SK-N-SH (cell line): ENCODE measurements at regions not wholly inside any gene's neighbourhood (a gene's known extent, or its start where the extent isn't known, plus 50 kb on each side); places are given as distances from the start of the nearest gene placed in this dataset.

Experiments
- CTCF ChIA-PET: fragments of 300-600, 350-600 bp; formaldehyde crosslinking; extraction: SDS; loops from one replicate; lab custom pipeline; 2021; lab: Yijun Ruan, JAX
- POLR2A ChIA-PET: fragments of 350-600 bp; sonication (Branson Sonifier 250); formaldehyde crosslinking; extraction: SDS; loops from one replicate; lab custom pipeline; 2020; ENCODE audit warnings: antibody characterized with exemption, inconsistent platforms; lab: Yijun Ruan, JAX
- DNase-seq: peaks from one replicate; pipeline ENCODE4 v3.0.0; 2012
- H2AFZ ChIP-seq: fragments of 200-600 bp; sonication (generic); 2 replicates; pipeline ENCODE4 v1.8.1; 2016; ENCODE audit warnings: antibody characterized with exemption, mild to moderate bottlenecking, low read depth
- H3F3A ChIP-seq: fragments of 200-600 bp; sonication (generic); replicated peaks from 2 replicates; pipeline ENCODE3; 2016; ENCODE audit warnings: antibody characterized with exemption, mild to moderate bottlenecking; ENCODE audit not compliant: insufficient read depth
- H3K27ac ChIP-seq, 2 experiments: fragments of 200-500 bp in 1 of 2; fragments of 200-600 bp in 1 of 2; sonication (Bioruptor generic) in 1 of 2; sonication (generic), shearing (Covaris generic) in 1 of 2; 2 replicates each; pipeline versions ENCODE4 v1.5.1 to v1.6.1; 2014 to 2016; ENCODE audit warnings: low read depth in 2 of 2, inconsistent platforms in 1 of 2, low read length in 1 of 2, mild to moderate bottlenecking in 1 of 2, mixed read lengths in 1 of 2
- H3K27me3 ChIP-seq: fragments of 200-600 bp; sonication (generic), shearing (Covaris generic); 2 replicates; pipeline ENCODE4 v1.6.1; 2016; ENCODE audit warnings: mixed run types; ENCODE audit not compliant: insufficient read depth
- H3K36me3 ChIP-seq, 2 experiments: fragments of 200-500 bp in 1 of 2; fragments of 200-600 bp in 1 of 2; sonication (Bioruptor generic) in 1 of 2; sonication (generic) in 1 of 2; replicated peaks in 1 of 2; 2 replicates each; pipeline versions ENCODE3 to v1.5.1; 2014 to 2016; ENCODE audit warnings: low read length in 1 of 2, mild to moderate bottlenecking in 1 of 2; ENCODE audit not compliant: insufficient read depth in 2 of 2, control insufficient read depth in 1 of 2
- H3K4me1 ChIP-seq, 2 experiments: fragments of 200-500 bp in 1 of 2; fragments of 200-600 bp in 1 of 2; sonication (Bioruptor generic) in 1 of 2; sonication (generic), shearing (Covaris generic) in 1 of 2; 2 replicates each; pipeline versions ENCODE4 v1.5.1 to v1.6.1; 2014 to 2016; ENCODE audit warnings: low read depth in 1 of 2, low read length in 1 of 2, mixed run types in 1 of 2; ENCODE audit not compliant: insufficient read depth in 2 of 2, control insufficient read depth in 1 of 2
- H3K4me2 ChIP-seq: fragments of 200-600 bp; sonication (generic), shearing (Covaris generic); 2 replicates; pipeline ENCODE4 v1.6.1; 2017; ENCODE audit warnings: mixed run types
- H3K4me3 ChIP-seq, 2 experiments: fragments of 200-500 bp in 1 of 2; fragments of 200-600 bp in 1 of 2; sonication (Bioruptor generic) in 1 of 2; sonication (generic), shearing (Covaris generic) in 1 of 2; 2 replicates each; pipeline versions ENCODE4 v1.5.1 to v1.8.1; 2014 to 2016; ENCODE audit warnings: low read depth in 2 of 2, inconsistent platforms in 1 of 2, low read length in 1 of 2, mild to moderate bottlenecking in 1 of 2, mixed read lengths in 1 of 2, moderate library complexity in 1 of 2
- H3K79me2 ChIP-seq: fragments of 200-600 bp; sonication (generic); 2 replicates; pipeline ENCODE4 v1.8.1; 2017; ENCODE audit warnings: mild to moderate bottlenecking; ENCODE audit not compliant: insufficient read depth
- H3K9ac ChIP-seq: fragments of 200-600 bp; sonication (generic); 2 replicates; pipeline ENCODE4 v1.6.1; 2017; ENCODE audit warnings: mixed run types
- H3K9me2 ChIP-seq: fragments of 200-600 bp; sonication (generic); 2 replicates; pipeline ENCODE4 v1.6.1; 2017; ENCODE audit warnings: mixed run types
- H3K9me3 ChIP-seq: fragments of 200-600 bp; sonication (generic); 2 replicates; pipeline ENCODE4 v1.6.1; 2017; ENCODE audit warnings: mixed run types, mild to moderate bottlenecking, moderate library complexity
- H4K20me1 ChIP-seq: fragments of 200-600 bp; sonication (generic); 2 replicates; pipeline ENCODE4 v1.6.1; 2017; ENCODE audit warnings: mild to moderate bottlenecking, mixed run types; ENCODE audit not compliant: insufficient read depth
- CHD2 ChIP-seq: fragments of 150-350 bp; IDR thresholded peaks from 2 replicates; pipeline ENCODE4 v1.6.1; 2018; ENCODE audit warnings: low read length; ENCODE audit not compliant: partially characterized antibody
- ELF1 ChIP-seq: IDR thresholded peaks from 2 replicates; pipeline ENCODE4 v1.4.0; 2012
- EZH2phosphoT487 ChIP-seq: fragments of 200-600 bp; sonication (generic); IDR thresholded peaks from 2 replicates; pipeline ENCODE4 v1.6.1; 2017; ENCODE audit warnings: low read depth, mixed run types, mild to moderate bottlenecking, antibody characterized with exemption, moderate library complexity, borderline replicate concordance
- FOSL2 ChIP-seq: IDR thresholded peaks from 2 replicates; pipeline ENCODE4 v1.4.0; 2012; ENCODE audit warnings: low read depth, mild to moderate bottlenecking, moderate library complexity, borderline replicate concordance
- FOXJ3 ChIP-seq: sonication (generic); formaldehyde crosslinking; IDR thresholded peaks from 2 replicates; pipeline ENCODE4 v1.5.1; 2020; ENCODE audit warnings: mild to moderate bottlenecking, missing genetic modification reagents
- JUND ChIP-seq: IDR thresholded peaks from 2 replicates; pipeline ENCODE4 v1.4.0; 2012
- NFIC ChIP-seq: IDR thresholded peaks from 2 replicates; pipeline ENCODE4 v1.4.0; 2012; ENCODE audit warnings: borderline replicate concordance
- NRF1 ChIP-seq: IDR thresholded peaks from 2 replicates; pipeline ENCODE4 v1.6.1; 2012; ENCODE audit warnings: low read depth, mild to moderate bottlenecking, low read length
- POLR2AphosphoS5 ChIP-seq: IDR thresholded peaks from 2 replicates; pipeline ENCODE4 v1.6.1; 2012; ENCODE audit warnings: low read depth, low read length
- SIN3A ChIP-seq: IDR thresholded peaks from 2 replicates; pipeline ENCODE4 v1.6.1; 2012; ENCODE audit warnings: low read depth, mild to moderate bottlenecking, low read length, moderate library complexity, borderline replicate concordance
- TAF1 ChIP-seq: IDR thresholded peaks from 2 replicates; pipeline ENCODE4 v1.6.1; 2012; ENCODE audit warnings: low read depth, mild to moderate bottlenecking, low read length, moderate library complexity, borderline replicate concordance
- TCF12 ChIP-seq: IDR thresholded peaks from 2 replicates; pipeline ENCODE4 v1.4.0; 2012
- TEAD4 ChIP-seq: IDR thresholded peaks from 2 replicates; pipeline ENCODE4 v1.4.0; 2012; ENCODE audit warnings: mild to moderate bottlenecking, borderline replicate concordance; ENCODE audit not compliant: insufficient read depth
- WGBS: methylation state at CpG from one replicate; pipeline ENCODE4 v1.1.6; 2017; ENCODE audit warnings: low lambda C conversion rate; 5-methylcytosine and 5-hydroxymethylcytosine counted together
- TF ChIP-seq, protein P1 (sequence below): IDR thresholded peaks from 2 replicates; pipeline ENCODE4 v1.4.0; 2012; ENCODE audit warnings: low read depth, borderline replicate concordance
- TF ChIP-seq, protein P2 (sequence below): IDR thresholded peaks from 2 replicates; pipeline ENCODE4 v1.6.1; 2012; ENCODE audit warnings: mild to moderate bottlenecking, low read depth, low read length, moderate library complexity
- TF ChIP-seq, protein P3 (sequence below): IDR thresholded peaks from 2 replicates; pipeline ENCODE4 v1.4.0; 2012; ENCODE audit warnings: low read depth, borderline replicate concordance
- TF ChIP-seq, protein P4 (sequence below): fragments of 150-350 bp; IDR thresholded peaks from 2 replicates; pipeline ENCODE4 v1.6.1; 2016; ENCODE audit warnings: mild to moderate bottlenecking, low read depth, low read length
- TF ChIP-seq, protein P5 (sequence below): fragments of 150-350 bp; IDR thresholded peaks from 2 replicates; pipeline ENCODE4 v1.6.1; 2017; ENCODE audit warnings: antibody characterized with exemption, low read length, low read depth, borderline replicate concordance
- TF ChIP-seq, protein P6 (sequence below): fragments of 200-600 bp; sonication (generic); IDR thresholded peaks from 2 replicates; pipeline ENCODE4 v1.6.1; 2017; ENCODE audit warnings: antibody characterized with exemption, mild to moderate bottlenecking, moderate library complexity

DNA sequence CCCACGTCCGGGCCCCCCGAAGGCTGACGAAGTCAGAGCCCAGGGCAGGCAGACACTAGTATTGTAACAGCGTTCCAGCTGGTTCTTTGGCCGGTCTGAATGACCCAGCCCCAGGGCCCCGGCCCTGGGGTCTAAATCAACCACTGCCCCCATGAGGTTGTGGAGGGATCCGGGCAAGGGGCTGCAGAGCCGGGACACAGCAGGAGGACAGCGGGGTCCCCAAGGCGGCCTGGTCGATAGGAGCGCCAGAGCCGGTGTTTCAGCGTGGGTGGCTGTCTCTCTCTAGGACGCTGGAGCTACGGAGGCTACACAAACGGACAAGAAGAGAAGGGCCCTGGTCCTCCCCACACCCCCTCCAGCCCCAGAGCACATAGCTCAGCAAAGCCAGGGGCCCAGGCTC, 101.8 kb downstream of the RBFOX3 start:
- Histone ChIP-seq H3K4me3 (no peak overlapping the region), H3K4me2 (no peak overlapping the region), H3K27ac (no peak overlapping the region), H3K4me1 (no peaks in the 10 kb centered on the region; a peak in 1 of 4 replicates)
- 75% methylated on average over 17 of the region's 18 CpGs for WGBS
- POLR2A ChIA-PET, result no interaction called here
- TF ChIP-seq, protein P1, sequence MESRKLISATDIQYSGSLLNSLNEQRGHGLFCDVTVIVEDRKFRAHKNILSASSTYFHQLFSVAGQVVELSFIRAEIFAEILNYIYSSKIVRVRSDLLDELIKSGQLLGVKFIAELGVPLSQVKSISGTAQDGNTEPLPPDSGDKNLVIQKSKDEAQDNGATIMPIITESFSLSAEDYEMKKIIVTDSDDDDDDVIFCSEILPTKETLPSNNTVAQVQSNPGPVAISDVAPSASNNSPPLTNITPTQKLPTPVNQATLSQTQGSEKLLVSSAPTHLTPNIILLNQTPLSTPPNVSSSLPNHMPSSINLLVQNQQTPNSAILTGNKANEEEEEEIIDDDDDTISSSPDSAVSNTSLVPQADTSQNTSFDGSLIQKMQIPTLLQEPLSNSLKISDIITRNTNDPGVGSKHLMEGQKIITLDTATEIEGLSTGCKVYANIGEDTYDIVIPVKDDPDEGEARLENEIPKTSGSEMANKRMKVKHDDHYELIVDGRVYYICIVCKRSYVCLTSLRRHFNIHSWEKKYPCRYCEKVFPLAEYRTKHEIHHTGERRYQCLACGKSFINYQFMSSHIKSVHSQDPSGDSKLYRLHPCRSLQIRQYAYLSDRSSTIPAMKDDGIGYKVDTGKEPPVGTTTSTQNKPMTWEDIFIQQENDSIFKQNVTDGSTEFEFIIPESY, result no peak
- TF ChIP-seq TEAD4 (no peak), NFIC (no peak), EZH2phosphoT487 (no peak), TCF12 (no peak), FOSL2 (no peak), ELF1 (no peak), NRF1 (no peak), JUND (no peak), POLR2AphosphoS5 (no peak), TAF1 (no peak), FOXJ3 (CRISPR knock-in tag) (no peak), CHD2 (no peak), SIN3A (no peak)
- TF ChIP-seq, protein P2, sequence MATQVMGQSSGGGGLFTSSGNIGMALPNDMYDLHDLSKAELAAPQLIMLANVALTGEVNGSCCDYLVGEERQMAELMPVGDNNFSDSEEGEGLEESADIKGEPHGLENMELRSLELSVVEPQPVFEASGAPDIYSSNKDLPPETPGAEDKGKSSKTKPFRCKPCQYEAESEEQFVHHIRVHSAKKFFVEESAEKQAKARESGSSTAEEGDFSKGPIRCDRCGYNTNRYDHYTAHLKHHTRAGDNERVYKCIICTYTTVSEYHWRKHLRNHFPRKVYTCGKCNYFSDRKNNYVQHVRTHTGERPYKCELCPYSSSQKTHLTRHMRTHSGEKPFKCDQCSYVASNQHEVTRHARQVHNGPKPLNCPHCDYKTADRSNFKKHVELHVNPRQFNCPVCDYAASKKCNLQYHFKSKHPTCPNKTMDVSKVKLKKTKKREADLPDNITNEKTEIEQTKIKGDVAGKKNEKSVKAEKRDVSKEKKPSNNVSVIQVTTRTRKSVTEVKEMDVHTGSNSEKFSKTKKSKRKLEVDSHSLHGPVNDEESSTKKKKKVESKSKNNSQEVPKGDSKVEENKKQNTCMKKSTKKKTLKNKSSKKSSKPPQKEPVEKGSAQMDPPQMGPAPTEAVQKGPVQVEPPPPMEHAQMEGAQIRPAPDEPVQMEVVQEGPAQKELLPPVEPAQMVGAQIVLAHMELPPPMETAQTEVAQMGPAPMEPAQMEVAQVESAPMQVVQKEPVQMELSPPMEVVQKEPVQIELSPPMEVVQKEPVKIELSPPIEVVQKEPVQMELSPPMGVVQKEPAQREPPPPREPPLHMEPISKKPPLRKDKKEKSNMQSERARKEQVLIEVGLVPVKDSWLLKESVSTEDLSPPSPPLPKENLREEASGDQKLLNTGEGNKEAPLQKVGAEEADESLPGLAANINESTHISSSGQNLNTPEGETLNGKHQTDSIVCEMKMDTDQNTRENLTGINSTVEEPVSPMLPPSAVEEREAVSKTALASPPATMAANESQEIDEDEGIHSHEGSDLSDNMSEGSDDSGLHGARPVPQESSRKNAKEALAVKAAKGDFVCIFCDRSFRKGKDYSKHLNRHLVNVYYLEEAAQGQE, result no peak
- TF ChIP-seq, protein P3, sequence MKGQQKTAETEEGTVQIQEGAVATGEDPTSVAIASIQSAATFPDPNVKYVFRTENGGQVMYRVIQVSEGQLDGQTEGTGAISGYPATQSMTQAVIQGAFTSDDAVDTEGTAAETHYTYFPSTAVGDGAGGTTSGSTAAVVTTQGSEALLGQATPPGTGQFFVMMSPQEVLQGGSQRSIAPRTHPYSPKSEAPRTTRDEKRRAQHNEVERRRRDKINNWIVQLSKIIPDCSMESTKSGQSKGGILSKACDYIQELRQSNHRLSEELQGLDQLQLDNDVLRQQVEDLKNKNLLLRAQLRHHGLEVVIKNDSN, result no peak
- TF ChIP-seq, protein P4, sequence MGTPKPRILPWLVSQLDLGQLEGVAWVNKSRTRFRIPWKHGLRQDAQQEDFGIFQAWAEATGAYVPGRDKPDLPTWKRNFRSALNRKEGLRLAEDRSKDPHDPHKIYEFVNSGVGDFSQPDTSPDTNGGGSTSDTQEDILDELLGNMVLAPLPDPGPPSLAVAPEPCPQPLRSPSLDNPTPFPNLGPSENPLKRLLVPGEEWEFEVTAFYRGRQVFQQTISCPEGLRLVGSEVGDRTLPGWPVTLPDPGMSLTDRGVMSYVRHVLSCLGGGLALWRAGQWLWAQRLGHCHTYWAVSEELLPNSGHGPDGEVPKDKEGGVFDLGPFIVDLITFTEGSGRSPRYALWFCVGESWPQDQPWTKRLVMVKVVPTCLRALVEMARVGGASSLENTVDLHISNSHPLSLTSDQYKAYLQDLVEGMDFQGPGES, result no peak
- TF ChIP-seq, protein P5, sequence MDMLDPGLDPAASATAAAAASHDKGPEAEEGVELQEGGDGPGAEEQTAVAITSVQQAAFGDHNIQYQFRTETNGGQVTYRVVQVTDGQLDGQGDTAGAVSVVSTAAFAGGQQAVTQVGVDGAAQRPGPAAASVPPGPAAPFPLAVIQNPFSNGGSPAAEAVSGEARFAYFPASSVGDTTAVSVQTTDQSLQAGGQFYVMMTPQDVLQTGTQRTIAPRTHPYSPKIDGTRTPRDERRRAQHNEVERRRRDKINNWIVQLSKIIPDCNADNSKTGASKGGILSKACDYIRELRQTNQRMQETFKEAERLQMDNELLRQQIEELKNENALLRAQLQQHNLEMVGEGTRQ, result no peak
- TF ChIP-seq, protein P6, sequence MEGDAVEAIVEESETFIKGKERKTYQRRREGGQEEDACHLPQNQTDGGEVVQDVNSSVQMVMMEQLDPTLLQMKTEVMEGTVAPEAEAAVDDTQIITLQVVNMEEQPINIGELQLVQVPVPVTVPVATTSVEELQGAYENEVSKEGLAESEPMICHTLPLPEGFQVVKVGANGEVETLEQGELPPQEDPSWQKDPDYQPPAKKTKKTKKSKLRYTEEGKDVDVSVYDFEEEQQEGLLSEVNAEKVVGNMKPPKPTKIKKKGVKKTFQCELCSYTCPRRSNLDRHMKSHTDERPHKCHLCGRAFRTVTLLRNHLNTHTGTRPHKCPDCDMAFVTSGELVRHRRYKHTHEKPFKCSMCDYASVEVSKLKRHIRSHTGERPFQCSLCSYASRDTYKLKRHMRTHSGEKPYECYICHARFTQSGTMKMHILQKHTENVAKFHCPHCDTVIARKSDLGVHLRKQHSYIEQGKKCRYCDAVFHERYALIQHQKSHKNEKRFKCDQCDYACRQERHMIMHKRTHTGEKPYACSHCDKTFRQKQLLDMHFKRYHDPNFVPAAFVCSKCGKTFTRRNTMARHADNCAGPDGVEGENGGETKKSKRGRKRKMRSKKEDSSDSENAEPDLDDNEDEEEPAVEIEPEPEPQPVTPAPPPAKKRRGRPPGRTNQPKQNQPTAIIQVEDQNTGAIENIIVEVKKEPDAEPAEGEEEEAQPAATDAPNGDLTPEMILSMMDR, result no peak
- TF ChIP-seq, all 33 proteins: peak for 0
- H3K9me3 ChIP-seq, result no peaks in the 10 kb centered on the region
- no peaks in the 10 kb centered on the region for H3K79me2 ChIP-seq
- no peak overlapping the region for H2AFZ ChIP-seq
- no peak for DNase-seq
- no peaks in the 10 kb centered on the region for H3K27me3 ChIP-seq
- no peaks in the 10 kb centered on the region for H3K36me3 ChIP-seq
- no peaks in the 10 kb centered on the region for H4K20me1 ChIP-seq
- CTCF ChIA-PET, result interaction anchor here (1.4 to 1.9 kb wide), 2 partner anchors 9 to 11 kb away, joined by 5 to 6 read pairs; no protein-coding TSS in a partner anchor
- no peaks in the 10 kb centered on the region for H3F3A ChIP-seq
- no peaks in the 10 kb centered on the region for H3K9me2 ChIP-seq
- no peak overlapping the region for H3K9ac ChIP-seq
